Fibroblast of lung (primary cell): ENCODE measurements at regions not wholly inside any gene's neighbourhood (a gene's known extent, or its start where the extent isn't known, plus 50 kb on each side); places are given as distances from the start of the nearest gene placed in this dataset.

Experiments
- EZH2 ChIP-seq: IDR thresholded peaks from 2 replicates; pipeline ENCODE4 v1.5.1; 2012; ENCODE audit warnings: low read length, control low read depth, mild to moderate bottlenecking; ENCODE audit errors: missing control alignments
- TF ChIP-seq, protein P1 (sequence below), 2 donors: IDR thresholded peaks in 1 of 2; conservative IDR thresholded peaks in 1 of 2; 1 replicate in 1 of 2; 2 replicates in 1 of 2; pipeline ENCODE4 v1.5.1; 2011 to 2012; ENCODE audit warnings: low read length in 2 of 2, control low read depth in 1 of 2, inconsistent platforms in 1 of 2, low read depth in 1 of 2, mild to moderate bottlenecking in 1 of 2

DNA sequence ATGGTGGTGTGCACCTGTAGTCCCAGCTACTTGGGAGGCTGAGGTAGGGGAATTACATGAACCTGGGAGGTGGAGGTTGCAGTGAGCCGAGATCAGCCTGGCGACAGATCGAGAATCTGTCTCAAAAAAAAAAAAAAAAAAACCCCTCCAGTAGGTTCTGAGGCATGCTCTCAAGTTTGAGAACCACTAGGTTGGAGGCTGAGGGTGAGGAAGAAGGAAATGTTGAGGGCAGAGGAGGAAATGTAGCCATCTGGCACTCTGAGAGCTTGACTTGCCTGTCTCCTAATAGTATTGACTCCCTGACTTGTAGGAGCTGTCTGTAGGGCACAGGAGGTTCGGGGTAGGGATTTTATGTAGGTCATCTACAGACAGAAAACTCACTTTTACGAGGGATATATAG lies 204.6 kb downstream of the OPA1 start:
- TF ChIP-seq, protein P1, sequence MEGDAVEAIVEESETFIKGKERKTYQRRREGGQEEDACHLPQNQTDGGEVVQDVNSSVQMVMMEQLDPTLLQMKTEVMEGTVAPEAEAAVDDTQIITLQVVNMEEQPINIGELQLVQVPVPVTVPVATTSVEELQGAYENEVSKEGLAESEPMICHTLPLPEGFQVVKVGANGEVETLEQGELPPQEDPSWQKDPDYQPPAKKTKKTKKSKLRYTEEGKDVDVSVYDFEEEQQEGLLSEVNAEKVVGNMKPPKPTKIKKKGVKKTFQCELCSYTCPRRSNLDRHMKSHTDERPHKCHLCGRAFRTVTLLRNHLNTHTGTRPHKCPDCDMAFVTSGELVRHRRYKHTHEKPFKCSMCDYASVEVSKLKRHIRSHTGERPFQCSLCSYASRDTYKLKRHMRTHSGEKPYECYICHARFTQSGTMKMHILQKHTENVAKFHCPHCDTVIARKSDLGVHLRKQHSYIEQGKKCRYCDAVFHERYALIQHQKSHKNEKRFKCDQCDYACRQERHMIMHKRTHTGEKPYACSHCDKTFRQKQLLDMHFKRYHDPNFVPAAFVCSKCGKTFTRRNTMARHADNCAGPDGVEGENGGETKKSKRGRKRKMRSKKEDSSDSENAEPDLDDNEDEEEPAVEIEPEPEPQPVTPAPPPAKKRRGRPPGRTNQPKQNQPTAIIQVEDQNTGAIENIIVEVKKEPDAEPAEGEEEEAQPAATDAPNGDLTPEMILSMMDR (conservative IDR thresholded peaks at IDR 0.05 in 1 of 2, IDR thresholded peaks at IDR 0.05 in 1 of 2; ENCODE audit: low read depth in 1 of 2, low read length in 2 of 2): no peak
- TF ChIP-seq EZH2: no peak
